ENCODE measurements at regions not wholly inside any gene's neighbourhood (a gene's known extent, or its start where the extent isn't known, plus 50 kb on each side); places are given as distances from the start of the nearest gene placed in this dataset.
A peak's percentile ranks its signal among the peaks of the same experiment; 100 is the strongest.

- no peak for TF ChIP-seq CTCF (IDR thresholded peaks at IDR 0.05; ENCODE audit: control extremely low read depth, extremely low read depth)
- Histone ChIP-seq H3K27me3 (ENCODE audit: control insufficient read depth in 3 of 3, insufficient read depth in 3 of 3, low read length in 2 of 3) (peaks cover 0 to 2% (median 0%) of the 10 kb centered on the region in 3 donors), H3K4me3 (no peak overlapping the region), H3K36me3 (ENCODE audit: control insufficient read depth in 4 of 4, insufficient read depth in 4 of 4, low read length in 4 of 4) (no peaks in the 10 kb centered on the region), H3K27ac (ENCODE audit: low read depth in 1 of 2, low read length in 1 of 2) (no peak overlapping the region), H3K9me3 (ENCODE audit: control insufficient read depth in 4 of 4, insufficient read depth in 3 of 4, low read length in 3 of 4) (no peaks in the 10 kb centered on the region), H3K4me1 (ENCODE audit: control insufficient read depth in 5 of 5, insufficient read depth in 5 of 5, low read length in 5 of 5) (no peaks in the 10 kb centered on the region), H3K9ac (ENCODE audit: insufficient read depth in 1 of 2, low read length in 2 of 2) (no peak overlapping the region)
- WGBS, 2 donors: 54 to 70% methylated on average over 3 of the region's 3 CpGs
- no peak for DNase-seq
- ATAC-seq (ENCODE audit: insufficient read depth, low FRiP score): peak; percentile 47
Observed at GRCh38 chr14:65879248-65880009, 466.9 kb downstream of the FUT8 start.

- H3K27ac ChIP-seq (ENCODE audit: low read depth in 1 of 2, low read length in 1 of 2): no peak overlapping the region
- no peak for TF ChIP-seq CTCF (IDR thresholded peaks at IDR 0.05; ENCODE audit: control extremely low read depth, extremely low read depth)
- H3K9me3 ChIP-seq (ENCODE audit: control insufficient read depth in 4 of 4, insufficient read depth in 3 of 4, low read length in 3 of 4): no peaks in the 10 kb centered on the region
- H3K27me3 ChIP-seq (ENCODE audit: control insufficient read depth in 3 of 3, insufficient read depth in 3 of 3, low read length in 2 of 3): peaks cover 0 to 2% (median 0%) of the 10 kb centered on the region in 3 donors
- no peak for ATAC-seq (ENCODE audit: insufficient read depth, low FRiP score)
- H3K36me3 ChIP-seq (ENCODE audit: control insufficient read depth in 4 of 4, insufficient read depth in 4 of 4, low read length in 4 of 4): no peaks in the 10 kb centered on the region
- H3K4me3 ChIP-seq: no peak overlapping the region
- no peak for DNase-seq
- no peak overlapping the region for H3K9ac ChIP-seq (ENCODE audit: insufficient read depth in 1 of 2, low read length in 2 of 2)
- no peaks in the 10 kb centered on the region for H3K4me1 ChIP-seq (ENCODE audit: control insufficient read depth in 5 of 5, insufficient read depth in 5 of 5, low read length in 5 of 5)
Observed at GRCh38 chr14:65880507-65880906, 468.0 kb downstream of the FUT8 start.

- Histone ChIP-seq H3K27me3 (ENCODE audit: control insufficient read depth in 3 of 3, insufficient read depth in 3 of 3, low read length in 2 of 3) (peaks cover 0 to 2% (median 0%) of the 10 kb centered on the region in 3 donors), H3K9ac (ENCODE audit: insufficient read depth in 1 of 2, low read length in 2 of 2) (no peak overlapping the region), H3K27ac (ENCODE audit: low read depth in 1 of 2, low read length in 1 of 2) (no peak overlapping the region), H3K4me1 (ENCODE audit: control insufficient read depth in 5 of 5, insufficient read depth in 5 of 5, low read length in 5 of 5) (no peaks in the 10 kb centered on the region), H3K36me3 (ENCODE audit: control insufficient read depth in 4 of 4, insufficient read depth in 4 of 4, low read length in 4 of 4) (no peaks in the 10 kb centered on the region), H3K9me3 (ENCODE audit: control insufficient read depth in 4 of 4, insufficient read depth in 3 of 4, low read length in 3 of 4) (no peaks in the 10 kb centered on the region), H3K4me3 (no peak overlapping the region)
- ATAC-seq (ENCODE audit: insufficient read depth, low FRiP score) (no peak), DNase-seq (no peak)
- no peak for TF ChIP-seq CTCF (IDR thresholded peaks at IDR 0.05; ENCODE audit: control extremely low read depth, extremely low read depth)
Observed at GRCh38 chr14:65881642-65882041, 469.1 kb downstream of the FUT8 start.

GRCh38 chr14:65888677-65889076, 476.1 kb downstream of the FUT8 start:
- Histone ChIP-seq H3K9me3 (ENCODE audit: control insufficient read depth in 4 of 4, insufficient read depth in 3 of 4, low read length in 3 of 4) (peaks cover 0 to 6% (median 0%) of the 10 kb centered on the region in 4 donors), H3K4me3 (no peak overlapping the region), H3K27me3 (ENCODE audit: control insufficient read depth in 3 of 3, insufficient read depth in 3 of 3, low read length in 2 of 3) (no peaks in the 10 kb centered on the region), H3K9ac (ENCODE audit: insufficient read depth in 1 of 2, low read length in 2 of 2) (no peak overlapping the region), H3K27ac (ENCODE audit: low read depth in 1 of 2, low read length in 1 of 2) (no peak overlapping the region), H3K36me3 (ENCODE audit: control insufficient read depth in 4 of 4, insufficient read depth in 4 of 4, low read length in 4 of 4) (no peaks in the 10 kb centered on the region), H3K4me1 (ENCODE audit: control insufficient read depth in 5 of 5, insufficient read depth in 5 of 5, low read length in 5 of 5) (no peaks in the 10 kb centered on the region)
- no peak for ATAC-seq (ENCODE audit: insufficient read depth, low FRiP score)
- no peak for TF ChIP-seq CTCF (IDR thresholded peaks at IDR 0.05; ENCODE audit: control extremely low read depth, extremely low read depth)
- no peak for DNase-seq
- WGBS, 2 donors: 63 to 76% methylated on average over 3 of the region's 3 CpGs
